Spleen (tissue), 11 donors: ENCODE measurements at regions not wholly inside any gene's neighbourhood (a gene's known extent, or its start where the extent isn't known, plus 50 kb on each side); places are given as distances from the start of the nearest gene placed in this dataset.

ENCODE experiments used
- DNase-seq: peaks from one replicate; pipeline ENCODE4 v3.0.0-alpha.2; 2020
- H3K27ac ChIP-seq, 8 donors: fragments of 200-600 bp; sonication (generic) in 7 of 8; 1 replicate in 4 of 8; 2 replicates in 4 of 8; pipeline versions ENCODE4 v1.5.0 to v1.8.0; 2016 to 2021; ENCODE audit warnings: inconsistent platforms in 4 of 8, mild to moderate bottlenecking in 4 of 8, moderate library complexity in 1 of 8
- H3K27me3 ChIP-seq, 7 donors: fragments of 200-600 bp; sonication (generic) in 6 of 7; replicated peaks in 1 of 7; 1 replicate in 4 of 7; 2 replicates in 3 of 7; pipeline versions ENCODE4 v1.5.0 to v1.8.0; 2016 to 2021; ENCODE audit warnings: inconsistent platforms in 3 of 7, mild to moderate bottlenecking in 1 of 7
- H3K36me3 ChIP-seq, 6 donors: fragments of 200-600 bp; sonication (generic) in 5 of 6; 1 replicate in 4 of 6; 2 replicates in 2 of 6; pipeline versions ENCODE4 v1.5.0 to v1.8.0; 2016 to 2021; ENCODE audit warnings: inconsistent platforms in 2 of 6
- H3K4me1 ChIP-seq, 6 donors: fragments of 200-600 bp; sonication (generic) in 5 of 6; 1 replicate in 3 of 6; 2 replicates in 3 of 6; pipeline versions ENCODE4 v1.5.0 to v1.8.0; 2016 to 2021; ENCODE audit warnings: inconsistent platforms in 3 of 6
- H3K4me3 ChIP-seq, 8 donors: fragments of 200-600 bp; sonication (generic) in 7 of 8; 1 replicate in 4 of 8; 2 replicates in 4 of 8; pipeline versions ENCODE4 v1.5.0 to v1.8.0; 2016 to 2021; ENCODE audit warnings: inconsistent platforms in 4 of 8, mild to moderate bottlenecking in 4 of 8, moderate library complexity in 2 of 8
- H3K9me3 ChIP-seq, 8 donors: fragments of 200-600 bp; sonication (generic) in 7 of 8; 1 replicate in 4 of 8; 2 replicates in 4 of 8; pipeline versions ENCODE4 v1.5.0 to v1.8.0; 2016 to 2021; ENCODE audit warnings: inconsistent platforms in 4 of 8
- POLR2A ChIP-seq, 3 donors: fragments of 450-650 bp; IDR thresholded peaks; one replicate each; pipeline ENCODE4 v1.5.1; 2017; ENCODE audit warnings: antibody characterized with exemption in 3 of 3, mild to moderate bottlenecking in 1 of 3
- POLR2AphosphoS5 ChIP-seq, 3 donors: sonication (generic); formaldehyde crosslinking; IDR thresholded peaks; one replicate each; pipeline ENCODE4 v1.5.1; 2017; ENCODE audit warnings: antibody characterized with exemption in 3 of 3
- WGBS, 5 donors: extraction: QIAGEN DNeasy Blood & Tissue Kit in 3 of 5; methylation state at CpG; one replicate each; pipeline versions ENCODE4 v1.1.5 to v1.1.7; 2013 to 2018; 5-methylcytosine and 5-hydroxymethylcytosine counted together
- intact Hi-C: fragments of 100-400 bp; cut with DNase I; formaldehyde crosslinking; loops from one replicate; pipeline ENCODE4 v1.15.0; 2023; ENCODE audit warnings: low total_unique reads
- TF ChIP-seq, protein P1 (sequence below), 11 experiments: fragments of 200-600 bp in 7 of 11; fragments of 450-650 bp in 4 of 11; sonication (generic) in 4 of 11; IDR thresholded peaks in 8 of 11; conservative IDR thresholded peaks in 3 of 11; 1 replicate in 7 of 11; 2 replicates in 4 of 11; pipeline versions ENCODE4 v1.4.0 to v1.8.0; 2016 to 2021; ENCODE audit warnings: antibody characterized with exemption in 11 of 11, inconsistent platforms in 4 of 11, mild to moderate bottlenecking in 1 of 11
- donor health status: healthy with polysubstance abuse.
- donor health status: DM: no; HTN: no; CAD: no; lungs with moderate emphysema.
- donor health status: DM: no; HTN: no; CAD: no.
- donor health status: Bipolar disorder and iron deficiency.
- donor health status: healthy.
- donor health status: DM: no; HTN: no; CAD: no.
- donor health status: DM: yes; HTN: yes; CAD: no.

DNA sequence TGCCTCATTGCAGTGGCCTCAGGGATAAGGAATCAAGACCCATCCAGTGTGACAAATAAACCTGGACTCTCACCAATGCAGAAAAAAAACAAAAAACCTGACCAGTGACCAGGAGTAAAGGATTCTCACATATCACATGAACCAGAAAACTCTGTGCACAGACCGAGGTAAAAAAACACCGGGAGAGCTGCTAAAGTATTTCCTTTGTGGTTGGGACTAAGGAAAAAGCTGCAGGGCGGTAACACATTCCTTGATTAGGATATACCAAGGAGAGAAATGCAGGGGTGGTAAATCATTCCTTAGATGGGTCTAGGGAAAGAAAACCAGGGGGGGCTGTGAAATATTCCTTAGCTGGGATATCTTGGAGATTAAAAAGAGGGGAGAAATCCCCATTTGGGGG, 64.8 kb upstream of the ZNF85 start:
- WGBS, 5 donors: 79 to 87% (median 83%) methylated on average over 3 of the region's 3 CpGs
- Histone ChIP-seq H3K9me3 (peaks cover 0 to 96% (median 78%) of the 10 kb centered on the region in 8 donors), H3K27me3 (no peaks in the 10 kb centered on the region), H3K36me3 (no peaks in the 10 kb centered on the region), H3K27ac (no peak overlapping the region), H3K4me3 (no peak overlapping the region), H3K4me1 (no peaks in the 10 kb centered on the region)
- DNase-seq: no peak
- intact Hi-C loops: no loop called here
- no peak for TF ChIP-seq POLR2A (IDR thresholded peaks at IDR 0.05)
- TF ChIP-seq POLR2AphosphoS5 (IDR thresholded peaks at IDR 0.05): no peak
- TF ChIP-seq, protein P1, sequence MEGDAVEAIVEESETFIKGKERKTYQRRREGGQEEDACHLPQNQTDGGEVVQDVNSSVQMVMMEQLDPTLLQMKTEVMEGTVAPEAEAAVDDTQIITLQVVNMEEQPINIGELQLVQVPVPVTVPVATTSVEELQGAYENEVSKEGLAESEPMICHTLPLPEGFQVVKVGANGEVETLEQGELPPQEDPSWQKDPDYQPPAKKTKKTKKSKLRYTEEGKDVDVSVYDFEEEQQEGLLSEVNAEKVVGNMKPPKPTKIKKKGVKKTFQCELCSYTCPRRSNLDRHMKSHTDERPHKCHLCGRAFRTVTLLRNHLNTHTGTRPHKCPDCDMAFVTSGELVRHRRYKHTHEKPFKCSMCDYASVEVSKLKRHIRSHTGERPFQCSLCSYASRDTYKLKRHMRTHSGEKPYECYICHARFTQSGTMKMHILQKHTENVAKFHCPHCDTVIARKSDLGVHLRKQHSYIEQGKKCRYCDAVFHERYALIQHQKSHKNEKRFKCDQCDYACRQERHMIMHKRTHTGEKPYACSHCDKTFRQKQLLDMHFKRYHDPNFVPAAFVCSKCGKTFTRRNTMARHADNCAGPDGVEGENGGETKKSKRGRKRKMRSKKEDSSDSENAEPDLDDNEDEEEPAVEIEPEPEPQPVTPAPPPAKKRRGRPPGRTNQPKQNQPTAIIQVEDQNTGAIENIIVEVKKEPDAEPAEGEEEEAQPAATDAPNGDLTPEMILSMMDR (IDR thresholded peaks at IDR 0.05 in 8 of 11, conservative IDR thresholded peaks at IDR 0.05 in 3 of 11): no peak

DNA sequence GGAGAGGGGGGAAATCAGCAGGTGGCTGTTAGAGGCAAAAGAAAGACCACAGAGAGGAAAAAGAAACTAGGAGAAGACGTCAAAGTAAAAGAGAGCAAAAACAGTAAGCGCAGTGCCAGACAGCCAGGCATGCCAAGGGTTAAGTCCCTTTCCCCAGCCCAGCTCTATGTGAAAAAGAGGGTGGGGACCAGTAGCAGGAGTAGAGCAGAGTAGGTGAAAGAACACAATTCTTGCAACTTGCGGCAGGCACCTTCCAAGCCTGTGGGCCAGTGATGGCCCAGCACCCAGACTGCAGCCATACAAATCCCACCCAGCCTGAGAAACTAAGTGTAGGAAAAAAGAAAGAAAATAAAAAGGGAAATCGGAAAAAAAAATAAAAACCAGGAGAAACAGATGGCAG, 64.2 kb upstream of the ZNF85 start:
- Histone ChIP-seq H3K27ac (no peak overlapping the region), H3K4me3 (no peak overlapping the region), H3K27me3 (no peaks in the 10 kb centered on the region), H3K4me1 (no peaks in the 10 kb centered on the region), H3K9me3 (peaks cover 0 to 96% (median 74%) of the 10 kb centered on the region in 8 donors), H3K36me3 (no peaks in the 10 kb centered on the region)
- DNase-seq: no peak
- 68 to 84% (median 83%) methylated on average over 3 to 4 of the region's 4 CpGs for WGBS, 5 donors
- intact Hi-C loops: no loop called here
- TF ChIP-seq, protein P1 (IDR thresholded peaks at IDR 0.05 in 8 of 11, conservative IDR thresholded peaks at IDR 0.05 in 3 of 11): no peak
- TF ChIP-seq POLR2AphosphoS5 (IDR thresholded peaks at IDR 0.05) (no peak), POLR2A (IDR thresholded peaks at IDR 0.05) (no peak)

DNA sequence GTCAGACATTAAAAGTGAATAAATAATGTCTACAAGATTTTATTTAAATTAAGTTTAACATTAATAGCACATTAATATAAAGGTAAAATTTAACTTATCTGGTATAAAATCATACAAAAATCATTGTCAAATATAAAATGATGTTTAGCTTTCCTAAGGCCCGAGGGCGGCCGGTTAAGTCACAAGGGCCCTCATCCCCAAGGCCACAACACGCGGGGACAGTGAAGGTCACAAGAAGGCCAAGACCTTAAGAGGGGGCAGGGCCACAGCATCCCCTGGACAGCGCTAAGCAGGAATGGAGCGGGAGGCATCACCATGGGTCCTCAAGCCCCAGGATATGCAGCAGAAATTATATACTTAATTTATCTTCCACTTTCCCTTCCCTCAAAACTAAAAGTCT, 62.7 kb upstream of the ZNF85 start:
- DNase-seq: no peak

DNA sequence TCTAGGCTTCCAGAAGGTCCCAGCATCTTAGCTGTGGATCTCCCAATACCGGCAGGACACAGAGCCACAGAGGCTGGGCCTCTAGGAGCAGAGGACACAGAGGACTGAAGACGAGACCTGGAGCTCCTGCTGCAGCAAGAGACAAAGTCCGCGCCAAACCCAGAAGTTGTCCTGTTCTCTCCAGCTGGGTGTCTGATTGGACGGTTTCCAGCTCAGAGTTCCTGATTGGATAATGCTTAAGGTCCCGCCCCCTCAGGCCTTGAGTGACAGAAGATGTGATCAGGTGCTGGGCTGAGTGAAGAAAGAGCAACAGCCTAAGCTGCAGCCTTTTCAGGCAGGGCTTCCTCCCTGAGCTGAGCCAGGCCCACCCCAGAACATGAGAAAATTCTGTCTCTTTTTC, 59.9 kb upstream of the ZNF85 start:
- Histone ChIP-seq H3K9me3 (peaks cover 0 to 96% (median 55%) of the 10 kb centered on the region in 8 donors), H3K27ac (no peak overlapping the region), H3K4me1 (no peaks in the 10 kb centered on the region), H3K4me3 (no peak overlapping the region), H3K27me3 (no peaks in the 10 kb centered on the region), H3K36me3 (no peaks in the 10 kb centered on the region)
- WGBS, 5 donors: 78 to 94% (median 88%) methylated on average over 2 to 6 of the region's 6 CpGs
- intact Hi-C loops: no loop called here
- no peak for TF ChIP-seq POLR2A (IDR thresholded peaks at IDR 0.05)
- TF ChIP-seq, protein P1 (IDR thresholded peaks at IDR 0.05 in 8 of 11, conservative IDR thresholded peaks at IDR 0.05 in 3 of 11): no peak
- no peak for TF ChIP-seq POLR2AphosphoS5 (IDR thresholded peaks at IDR 0.05)
- DNase-seq: no peak

More for the DNA sequence above, 62.7 kb upstream of the ZNF85 start:
- intact Hi-C loops: no loop called here
- Histone ChIP-seq H3K4me3 (no peak overlapping the region), H3K36me3 (no peaks in the 10 kb centered on the region), H3K4me1 (no peaks in the 10 kb centered on the region), H3K27me3 (no peaks in the 10 kb centered on the region), H3K27ac (no peak overlapping the region), H3K9me3 (peaks cover 0 to 97% (median 69%) of the 10 kb centered on the region in 8 donors)
- TF ChIP-seq POLR2A (IDR thresholded peaks at IDR 0.05) (no peak), POLR2AphosphoS5 (IDR thresholded peaks at IDR 0.05) (no peak)
- TF ChIP-seq, protein P1 (IDR thresholded peaks at IDR 0.05 in 8 of 11, conservative IDR thresholded peaks at IDR 0.05 in 3 of 11): no peak
- WGBS, 5 donors: 90 to 97% (median 93%) methylated on average over 7 of the region's 7 CpGs
